ENCODE measurements at regions not wholly inside any gene's neighbourhood (a gene's known extent, or its start where the extent isn't known, plus 50 kb on each side); places are given as distances from the start of the nearest gene placed in this dataset.

DNA sequence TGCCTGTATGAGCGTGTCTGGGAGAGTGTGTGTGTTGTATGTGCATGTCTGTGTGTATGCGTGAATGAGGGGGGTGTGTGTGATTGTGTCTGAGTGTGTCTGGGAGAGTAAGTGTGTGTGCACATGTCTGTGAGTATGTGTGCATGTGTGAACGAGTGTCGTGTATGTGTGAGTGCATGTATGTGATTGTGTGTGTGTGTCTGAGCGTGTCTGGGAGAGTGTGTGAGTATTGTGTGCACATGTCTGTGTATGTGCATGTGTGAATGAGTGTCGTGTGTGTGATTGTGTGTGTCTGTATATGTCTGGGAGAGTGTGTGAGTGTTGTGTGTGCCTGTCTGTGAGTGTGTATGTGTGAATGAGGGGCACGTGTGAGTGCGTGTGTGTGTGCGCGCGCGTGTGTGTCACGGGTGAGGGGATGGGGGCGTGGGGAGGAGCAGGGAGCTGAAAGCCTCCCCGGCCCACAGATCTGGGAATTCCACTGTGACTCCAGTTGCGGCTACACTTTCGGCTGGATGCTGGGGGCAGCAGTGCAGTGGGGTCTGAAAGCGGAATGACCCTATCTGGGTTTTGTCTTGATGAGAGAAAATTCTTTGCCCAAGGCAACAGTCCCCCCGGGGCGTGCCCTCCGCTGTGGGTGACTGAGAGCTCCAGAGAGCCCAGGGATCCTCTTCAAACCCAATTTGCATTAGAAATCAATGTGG lies 138.1 kb upstream of the MED13L start:
- intact Hi-C loops (cut with micrococcal nuclease) = no loop called here
- POLR2A ChIA-PET = no interaction called here
- CTCF ChIA-PET = no interaction called here

DNA sequence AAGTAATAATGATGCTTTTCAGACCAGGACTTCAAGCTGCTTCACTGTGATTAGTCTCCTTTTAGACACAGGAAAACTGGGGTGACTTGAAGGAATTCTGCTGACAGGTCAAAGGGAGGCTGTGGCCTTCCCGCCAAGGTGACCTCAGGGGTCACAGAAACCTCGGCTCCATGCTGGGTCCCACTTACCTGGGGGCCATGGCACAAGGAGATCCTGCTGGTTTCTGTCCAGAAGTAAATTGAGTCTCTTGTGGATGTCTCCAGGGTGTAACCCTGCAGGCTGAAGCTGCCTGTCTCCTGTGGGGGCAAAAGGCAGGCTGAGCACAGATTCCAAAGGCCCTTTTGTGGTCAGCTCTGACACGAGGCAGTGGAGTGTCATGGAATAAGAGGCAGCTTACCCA lies 138.7 kb upstream of the MED13L start:
- H3K4me1 Mint-ChIP-seq (ENCODE audit: low read depth) = no peaks in the 10 kb centered on the region
- ATAC-seq = no peak
- H3K36me3 Mint-ChIP-seq (ENCODE audit: low read depth) = no peaks in the 10 kb centered on the region
- H3K9me3 Mint-ChIP-seq = no peaks in the 10 kb centered on the region
- H3K27ac Mint-ChIP-seq = no peak overlapping the region
- ChIA-PET POLR2A (no interaction called here), CTCF (no interaction called here)
- no peak for DNase-seq
- TF ChIP-seq, protein P1, sequence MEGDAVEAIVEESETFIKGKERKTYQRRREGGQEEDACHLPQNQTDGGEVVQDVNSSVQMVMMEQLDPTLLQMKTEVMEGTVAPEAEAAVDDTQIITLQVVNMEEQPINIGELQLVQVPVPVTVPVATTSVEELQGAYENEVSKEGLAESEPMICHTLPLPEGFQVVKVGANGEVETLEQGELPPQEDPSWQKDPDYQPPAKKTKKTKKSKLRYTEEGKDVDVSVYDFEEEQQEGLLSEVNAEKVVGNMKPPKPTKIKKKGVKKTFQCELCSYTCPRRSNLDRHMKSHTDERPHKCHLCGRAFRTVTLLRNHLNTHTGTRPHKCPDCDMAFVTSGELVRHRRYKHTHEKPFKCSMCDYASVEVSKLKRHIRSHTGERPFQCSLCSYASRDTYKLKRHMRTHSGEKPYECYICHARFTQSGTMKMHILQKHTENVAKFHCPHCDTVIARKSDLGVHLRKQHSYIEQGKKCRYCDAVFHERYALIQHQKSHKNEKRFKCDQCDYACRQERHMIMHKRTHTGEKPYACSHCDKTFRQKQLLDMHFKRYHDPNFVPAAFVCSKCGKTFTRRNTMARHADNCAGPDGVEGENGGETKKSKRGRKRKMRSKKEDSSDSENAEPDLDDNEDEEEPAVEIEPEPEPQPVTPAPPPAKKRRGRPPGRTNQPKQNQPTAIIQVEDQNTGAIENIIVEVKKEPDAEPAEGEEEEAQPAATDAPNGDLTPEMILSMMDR (IDR thresholded peaks at IDR 0.05) = no peak
- no peak overlapping the region for H3K4me3 Mint-ChIP-seq
- intact Hi-C loops (cut with micrococcal nuclease) = no loop called here
- H3K27me3 Mint-ChIP-seq = no peaks in the 10 kb centered on the region

More for the DNA sequence above, 138.1 kb upstream of the MED13L start:
- Mint-ChIP-seq H3K4me1 (ENCODE audit: low read depth) (peaks cover 2% of the 10 kb centered on the region), H3K4me3 (no peak overlapping the region), H3K36me3 (ENCODE audit: low read depth) (no peaks in the 10 kb centered on the region), H3K27ac (no peak overlapping the region), H3K27me3 (no peaks in the 10 kb centered on the region), H3K9me3 (no peaks in the 10 kb centered on the region)
- TF ChIP-seq, protein P1 (IDR thresholded peaks at IDR 0.05) = no peak
- ATAC-seq (no peak), DNase-seq (no peak)

DNA sequence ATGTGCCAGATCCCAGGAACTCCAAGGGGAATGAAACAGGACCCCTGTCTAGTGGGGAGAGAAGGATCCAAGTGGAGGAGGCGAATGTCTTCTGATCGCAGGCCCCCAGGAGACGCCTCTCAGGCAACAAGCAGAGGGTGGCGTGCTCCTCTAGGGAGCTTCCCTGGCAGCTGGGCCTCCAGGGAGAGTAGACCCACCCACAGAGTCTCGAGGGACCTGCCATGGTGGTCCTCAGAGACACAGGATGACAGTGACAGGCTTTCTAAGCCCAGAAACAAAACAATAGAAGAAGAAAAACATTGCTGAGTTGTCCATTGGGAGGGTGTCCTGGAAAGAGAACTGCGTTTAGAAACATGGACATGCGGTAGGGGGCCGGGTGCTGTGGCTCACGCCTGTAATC lies 140.6 kb upstream of the MAP1LC3B2 start:
- peaks cover 5% of the 10 kb centered on the region for H3K9me3 Mint-ChIP-seq
- H3K4me3 Mint-ChIP-seq = no peak overlapping the region
- POLR2A ChIA-PET = no interaction called here
- no peaks in the 10 kb centered on the region for H3K36me3 Mint-ChIP-seq (ENCODE audit: low read depth)
- no peak for DNase-seq
- CTCF ChIA-PET = no interaction called here
- H3K4me1 Mint-ChIP-seq (ENCODE audit: low read depth) = no peaks in the 10 kb centered on the region
- ATAC-seq = no peak
- H3K27me3 Mint-ChIP-seq = no peaks in the 10 kb centered on the region
- TF ChIP-seq, protein P1 (IDR thresholded peaks at IDR 0.05) = no peak
- intact Hi-C loops (cut with micrococcal nuclease) = no loop called here
- H3K27ac Mint-ChIP-seq = no peak overlapping the region

DNA sequence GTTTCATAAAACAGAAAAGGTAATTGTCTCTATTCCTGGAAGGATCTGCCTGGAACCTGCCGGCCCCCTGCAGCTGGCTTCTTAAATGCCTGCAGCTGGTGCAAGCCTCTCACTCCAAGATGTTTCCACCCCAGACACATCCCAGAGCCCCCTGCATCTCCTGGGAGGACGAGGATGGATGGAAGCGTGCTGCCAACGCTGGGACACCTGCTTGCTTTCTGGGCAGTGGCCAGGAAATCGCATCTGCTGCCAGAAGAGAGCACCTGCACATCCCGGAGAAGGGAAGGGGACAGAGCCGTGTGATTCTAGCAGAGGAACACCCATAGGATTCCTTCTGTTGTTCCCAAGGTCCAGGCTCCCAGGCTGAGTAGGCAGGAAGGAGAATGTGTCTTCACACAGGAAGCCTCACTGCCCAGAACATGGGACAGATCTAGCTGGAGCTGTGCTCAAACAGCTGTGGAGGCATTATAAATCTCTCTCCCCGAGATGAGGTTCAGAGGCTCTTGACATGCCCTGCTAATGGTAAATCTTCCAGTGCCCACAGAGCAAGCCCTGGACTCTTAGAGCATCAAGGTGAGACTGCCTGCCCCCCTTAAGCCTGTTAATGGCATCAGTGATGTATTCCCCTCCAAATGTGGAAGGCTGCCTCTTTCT lies 138.8 kb upstream of the MAP1LC3B2 start:
- POLR2A ChIA-PET = no interaction called here
- ATAC-seq = no peak
- CTCF ChIA-PET = no interaction called here

More for the DNA sequence above, 138.8 kb upstream of the MAP1LC3B2 start:
- no peaks in the 10 kb centered on the region for H3K4me1 Mint-ChIP-seq (ENCODE audit: low read depth)
- peaks cover 5% of the 10 kb centered on the region for H3K9me3 Mint-ChIP-seq
- no peaks in the 10 kb centered on the region for H3K36me3 Mint-ChIP-seq (ENCODE audit: low read depth)
- H3K27ac Mint-ChIP-seq = no peak overlapping the region
- TF ChIP-seq, protein P1 (IDR thresholded peaks at IDR 0.05) = no peak
- no peaks in the 10 kb centered on the region for H3K27me3 Mint-ChIP-seq
- H3K4me3 Mint-ChIP-seq = no peak overlapping the region
- intact Hi-C loops (cut with micrococcal nuclease) = no loop called here
- DNase-seq = no peak
